PFSK-1 (cell line): ENCODE measurements at regions not wholly inside any gene's neighbourhood (a gene's known extent, or its start where the extent isn't known, plus 50 kb on each side); places are given as distances from the start of the nearest gene placed in this dataset.

Experiments used
- FOXP2 ChIP-seq: optimal IDR thresholded peaks from 2 replicates; pipeline ENCODE3; 2011; ENCODE audit warnings: borderline replicate concordance, control low read depth, inconsistent platforms; ENCODE audit not compliant: insufficient read depth; ENCODE audit errors: extremely low read length, extremely low read depth
- POLR2AphosphoS5 ChIP-seq: IDR thresholded peaks from 2 replicates; pipeline ENCODE4 v1.6.1; 2012; ENCODE audit warnings: low read depth, mild to moderate bottlenecking, control low read depth, low read length, moderate library complexity
- SIN3A ChIP-seq: IDR thresholded peaks from 2 replicates; pipeline ENCODE4 v1.6.1; 2012; ENCODE audit warnings: mild to moderate bottlenecking, low read length, moderate library complexity, borderline replicate concordance; ENCODE audit not compliant: insufficient read depth
- TAF1 ChIP-seq: IDR thresholded peaks from 2 replicates; pipeline ENCODE4 v1.6.1; 2012; ENCODE audit warnings: low read length, control low read depth, borderline replicate concordance; ENCODE audit not compliant: insufficient read depth
- TF ChIP-seq, protein P1 (sequence below), 2 experiments: IDR thresholded peaks; 2 replicates each; pipeline versions ENCODE4 v1.6.1 to v1.8.0; 2011 to 2012; ENCODE audit warnings: low read depth in 2 of 2, low read length in 2 of 2, control low read depth in 1 of 2, inconsistent platforms in 1 of 2, mild to moderate bottlenecking in 1 of 2, moderate library complexity in 1 of 2; ENCODE audit not compliant: insufficient read depth in 1 of 2

- no peak for TF ChIP-seq TAF1
- no peak for TF ChIP-seq SIN3A
- no peak for TF ChIP-seq POLR2AphosphoS5
- TF ChIP-seq, protein P1, sequence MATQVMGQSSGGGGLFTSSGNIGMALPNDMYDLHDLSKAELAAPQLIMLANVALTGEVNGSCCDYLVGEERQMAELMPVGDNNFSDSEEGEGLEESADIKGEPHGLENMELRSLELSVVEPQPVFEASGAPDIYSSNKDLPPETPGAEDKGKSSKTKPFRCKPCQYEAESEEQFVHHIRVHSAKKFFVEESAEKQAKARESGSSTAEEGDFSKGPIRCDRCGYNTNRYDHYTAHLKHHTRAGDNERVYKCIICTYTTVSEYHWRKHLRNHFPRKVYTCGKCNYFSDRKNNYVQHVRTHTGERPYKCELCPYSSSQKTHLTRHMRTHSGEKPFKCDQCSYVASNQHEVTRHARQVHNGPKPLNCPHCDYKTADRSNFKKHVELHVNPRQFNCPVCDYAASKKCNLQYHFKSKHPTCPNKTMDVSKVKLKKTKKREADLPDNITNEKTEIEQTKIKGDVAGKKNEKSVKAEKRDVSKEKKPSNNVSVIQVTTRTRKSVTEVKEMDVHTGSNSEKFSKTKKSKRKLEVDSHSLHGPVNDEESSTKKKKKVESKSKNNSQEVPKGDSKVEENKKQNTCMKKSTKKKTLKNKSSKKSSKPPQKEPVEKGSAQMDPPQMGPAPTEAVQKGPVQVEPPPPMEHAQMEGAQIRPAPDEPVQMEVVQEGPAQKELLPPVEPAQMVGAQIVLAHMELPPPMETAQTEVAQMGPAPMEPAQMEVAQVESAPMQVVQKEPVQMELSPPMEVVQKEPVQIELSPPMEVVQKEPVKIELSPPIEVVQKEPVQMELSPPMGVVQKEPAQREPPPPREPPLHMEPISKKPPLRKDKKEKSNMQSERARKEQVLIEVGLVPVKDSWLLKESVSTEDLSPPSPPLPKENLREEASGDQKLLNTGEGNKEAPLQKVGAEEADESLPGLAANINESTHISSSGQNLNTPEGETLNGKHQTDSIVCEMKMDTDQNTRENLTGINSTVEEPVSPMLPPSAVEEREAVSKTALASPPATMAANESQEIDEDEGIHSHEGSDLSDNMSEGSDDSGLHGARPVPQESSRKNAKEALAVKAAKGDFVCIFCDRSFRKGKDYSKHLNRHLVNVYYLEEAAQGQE (IDR thresholded peaks at IDR 0.05; ENCODE audit: insufficient read depth in 1 of 2, low read depth in 2 of 2, low read length in 2 of 2): no peak
- no peak for TF ChIP-seq FOXP2
Measured at GRCh38 chr13:50228527-50228926, 213.3 kb downstream of the KCNRG start.

- TF ChIP-seq, protein P1 (IDR thresholded peaks at IDR 0.05; ENCODE audit: insufficient read depth in 1 of 2, low read depth in 2 of 2, low read length in 2 of 2): no peak
- TF ChIP-seq SIN3A: no peak
- TF ChIP-seq TAF1: no peak
- TF ChIP-seq POLR2AphosphoS5: no peak
- TF ChIP-seq FOXP2: no peak
Measured at GRCh38 chr13:50229960-50230661, 214.9 kb downstream of the KCNRG start.

DNA sequence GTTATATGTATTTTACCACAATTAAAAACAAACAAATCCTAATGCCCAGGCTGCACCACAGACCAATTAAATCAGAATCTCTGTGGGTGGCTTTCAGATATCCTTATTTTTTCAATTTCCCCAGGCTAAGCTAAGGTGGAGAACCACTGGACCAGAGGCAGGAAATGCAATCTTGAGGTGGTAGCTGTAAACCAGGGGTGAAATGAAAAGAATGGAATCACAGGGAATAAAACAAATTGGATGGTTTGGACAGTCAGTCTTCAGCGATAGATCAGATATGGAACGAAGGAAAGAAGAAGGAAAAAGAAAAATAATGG, 215.4 kb downstream of the KCNRG start:
- TF ChIP-seq TAF1: no peak
- TF ChIP-seq, protein P1 (IDR thresholded peaks at IDR 0.05; ENCODE audit: insufficient read depth in 1 of 2, low read depth in 2 of 2, low read length in 2 of 2): no peak
- TF ChIP-seq POLR2AphosphoS5: no peak
- TF ChIP-seq FOXP2: no peak
- TF ChIP-seq SIN3A: no peak

- TF ChIP-seq SIN3A (no peak), POLR2AphosphoS5 (no peak), FOXP2 (no peak), TAF1 (no peak)
- TF ChIP-seq, protein P1 (IDR thresholded peaks at IDR 0.05; ENCODE audit: insufficient read depth in 1 of 2, low read depth in 2 of 2, low read length in 2 of 2): no peak
Measured at GRCh38 chr13:50235604-50236342, 220.5 kb downstream of the KCNRG start.
